Fibroblast of skin of back (primary cell): ENCODE measurements at regions not wholly inside any gene's neighbourhood (a gene's known extent, or its start where the extent isn't known, plus 50 kb on each side); places are given as distances from the start of the nearest gene placed in this dataset.
A peak's percentile ranks its signal among the peaks of the same experiment; 100 is the strongest.
"Not testable (repeated sequence)": the region's sequence is repeated elsewhere in the genome, so short reads cannot be mapped to it uniquely, and the experiment has no call there.

ENCODE experiments used
- DNase-seq: peaks from one replicate; pipeline ENCODE4 v3.0.0-alpha.2; 2013

GRCh38 chr10:130921911-130922440 lies 389.5 kb downstream of the TCERG1L start:
- DNase-seq = no peak

GRCh38 chr10:130923596-130923995 lies 387.9 kb downstream of the TCERG1L start:
- DNase-seq = no peak

- peak; percentile 1 for DNase-seq
Observed at GRCh38 chr10:130924138-130924819, 387.2 kb downstream of the TCERG1L start.

- no peak for DNase-seq
Observed at GRCh38 chr10:130926442-130926841, 385.1 kb downstream of the TCERG1L start.

GRCh38 chr10:130927157-130927556 lies 384.4 kb downstream of the TCERG1L start:
- no peak for DNase-seq

- DNase-seq = no peak
Observed at GRCh38 chr10:130928306-130928705, 383.2 kb downstream of the TCERG1L start.

- no peak for DNase-seq
Observed at GRCh38 chr10:130929422-130930325, 381.8 kb downstream of the TCERG1L start.

- DNase-seq = no peak
Observed at GRCh38 chr10:130930821-130931220, 380.7 kb downstream of the TCERG1L start.

GRCh38 chr10:130931256-130931655 lies 380.3 kb downstream of the TCERG1L start:
- DNase-seq = no peak

GRCh38 chr10:130932326-130933007 lies 379.1 kb downstream of the TCERG1L start:
- no peak for DNase-seq

GRCh38 chr10:130933008-130933390 lies 378.5 kb downstream of the TCERG1L start:
- DNase-seq = no peak

- no peak for DNase-seq
Observed at GRCh38 chr10:130934293-130935127, 377.0 kb downstream of the TCERG1L start.

- DNase-seq = peak; percentile 13
Observed at GRCh38 chr10:130935128-130935439, 376.4 kb downstream of the TCERG1L start.

- no peak for DNase-seq
Observed at GRCh38 chr10:130935897-130936550, 375.5 kb downstream of the TCERG1L start.

- no peak for DNase-seq
Observed at GRCh38 chr10:130936851-130937250, 374.7 kb downstream of the TCERG1L start.

GRCh38 chr10:130938051-130938450 lies 373.5 kb downstream of the TCERG1L start:
- no peak for DNase-seq

GRCh38 chr10:130938891-130939290 lies 372.6 kb downstream of the TCERG1L start:
- DNase-seq = not testable (repeated sequence)

- no peak for DNase-seq
Observed at GRCh38 chr10:130941886-130942285, 369.6 kb downstream of the TCERG1L start.

GRCh38 chr10:130952086-130952485 lies 359.4 kb downstream of the TCERG1L start:
- no peak for DNase-seq

GRCh38 chr10:130954326-130954905 lies 357.1 kb downstream of the TCERG1L start:
- DNase-seq = no peak

- no peak for DNase-seq
Observed at GRCh38 chr10:130956251-130956650, 355.3 kb downstream of the TCERG1L start.
